Uterus (tissue), 3 donors: ENCODE measurements at regions not wholly inside any gene's neighbourhood (a gene's known extent, or its start where the extent isn't known, plus 50 kb on each side); places are given as distances from the start of the nearest gene placed in this dataset.
"Not testable (repeated sequence)": the region's sequence is repeated elsewhere in the genome, so short reads cannot be mapped to it uniquely, and the experiment has no call there.

Source experiments
- DNase-seq, 2 donors: peaks; one replicate each; pipeline ENCODE4 v3.0.0-alpha.2; 2019 to 2020
- H3K27ac ChIP-seq, 2 donors: fragments of 200-600 bp; sonication (generic); 1 replicate in 1 of 2; 2 replicates in 1 of 2; pipeline ENCODE4 v1.5.1; 2016 to 2018
- H3K27me3 ChIP-seq, 2 donors: fragments of 200-600 bp; sonication (generic); one replicate each; pipeline ENCODE4 v1.5.1; 2018 to 2019; ENCODE audit warnings: control low read depth in 1 of 2
- H3K36me3 ChIP-seq, 2 donors: fragments of 200-600 bp; sonication (generic); one replicate each; pipeline ENCODE4 v1.5.1; 2019; ENCODE audit warnings: control low read depth in 1 of 2
- H3K4me1 ChIP-seq, 2 donors: fragments of 200-600 bp; sonication (generic); one replicate each; pipeline ENCODE4 v1.5.1; 2018 to 2019; ENCODE audit warnings: control low read depth in 1 of 2
- H3K4me3 ChIP-seq, 2 donors: fragments of 200-600 bp; sonication (generic); 1 replicate in 1 of 2; 2 replicates in 1 of 2; pipeline ENCODE4 v1.5.1; 2018 to 2019; ENCODE audit warnings: mild to moderate bottlenecking in 1 of 2
- H3K9me3 ChIP-seq, 2 donors: fragments of 200-600 bp; sonication (generic); one replicate each; pipeline ENCODE4 v1.5.1; 2019; ENCODE audit warnings: control low read depth in 1 of 2
- POLR2A ChIP-seq, 2 donors: fragments of 450-650 bp; IDR thresholded peaks; one replicate each; pipeline ENCODE4 v1.6.1; 2016; ENCODE audit warnings: antibody characterized with exemption in 2 of 2, mild to moderate bottlenecking in 1 of 2, moderate library complexity in 1 of 2
- intact Hi-C: fragments of 100-400 bp; cut with DNase I; formaldehyde crosslinking; loops from one replicate; pipeline ENCODE4 v1.15.1; 2023; ENCODE audit warnings: low total_unique reads
- TF ChIP-seq, protein P1 (sequence below), 4 experiments: fragments of 200-600 bp in 2 of 4; fragments of 450-650 bp in 2 of 4; sonication (generic) in 2 of 4; IDR thresholded peaks; one replicate each; pipeline ENCODE4 v1.5.1; 2016 to 2019; ENCODE audit warnings: antibody characterized with exemption in 4 of 4, mild to moderate bottlenecking in 2 of 4, moderate library complexity in 1 of 4
- donor health status: DM: yes; HTN: yes; CAD: no.

DNA sequence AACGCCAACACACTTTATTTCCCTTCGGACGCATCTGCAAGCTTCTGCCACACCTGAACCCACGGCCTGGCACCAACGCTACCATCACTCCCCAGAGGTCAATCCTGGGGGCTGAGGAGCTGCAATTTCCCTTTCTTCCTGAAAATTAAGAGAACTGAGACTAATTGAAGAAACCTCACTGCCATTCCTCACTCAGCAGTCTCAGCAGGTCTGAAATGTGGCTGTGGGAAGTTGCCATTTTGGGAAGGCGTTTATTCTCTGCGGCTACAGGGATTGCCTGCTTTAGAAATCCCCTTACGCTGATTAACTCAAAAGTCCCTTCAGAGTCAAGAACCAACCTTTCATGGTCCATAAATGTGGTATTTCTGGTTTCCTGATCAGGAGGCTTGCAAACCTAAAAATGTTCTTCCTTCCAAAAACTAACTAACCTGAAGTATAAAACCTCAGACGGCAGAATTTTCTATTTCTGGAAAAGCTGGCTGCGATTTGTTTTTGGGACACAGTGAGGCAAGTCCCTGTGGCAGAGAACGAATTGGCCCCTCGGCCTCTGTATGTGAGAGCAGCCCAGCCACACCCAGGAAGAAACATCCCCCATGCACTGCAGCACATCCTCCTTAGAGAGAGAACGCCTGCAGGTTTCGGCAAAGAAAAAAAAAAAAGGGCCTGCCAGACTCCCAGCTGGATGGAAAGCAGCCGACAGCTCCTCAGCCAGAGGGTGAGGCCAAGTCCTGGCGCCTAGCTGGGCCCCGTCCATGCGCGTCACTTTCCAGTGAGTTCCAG lies 5404.8 kb upstream of the TPTE start:
- DNase-seq, intact Hi-C loops, H3K36me3 ChIP-seq, H3K4me3 ChIP-seq, H3K4me1 ChIP-seq, H3K27me3 ChIP-seq, H3K27ac ChIP-seq, H3K9me3 ChIP-seq: not testable (repeated sequence)

DNA sequence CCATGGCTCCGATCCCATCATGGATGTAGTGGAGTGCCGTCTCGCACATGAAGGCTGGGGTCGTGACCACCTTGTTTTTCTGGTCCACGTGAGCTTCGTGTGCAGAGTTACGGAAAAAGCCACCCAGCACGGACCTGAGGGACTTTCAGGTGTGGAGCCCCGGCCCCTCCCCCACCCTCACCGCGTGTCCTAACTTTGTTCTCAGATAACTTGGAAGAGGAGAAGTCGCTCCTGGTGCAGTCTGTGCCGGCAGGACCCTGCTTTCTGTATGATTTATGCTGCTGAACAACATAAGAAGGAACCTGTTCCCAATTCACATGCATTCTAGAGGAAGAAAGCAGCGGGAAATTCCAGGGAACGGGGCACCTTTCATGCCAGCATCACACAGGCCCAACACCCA lies 5404.2 kb upstream of the TPTE start:
- H3K4me1 ChIP-seq, H3K4me3 ChIP-seq, H3K27me3 ChIP-seq, H3K27ac ChIP-seq, intact Hi-C loops, H3K36me3 ChIP-seq, H3K9me3 ChIP-seq: not testable (repeated sequence)
- peak in 1 of 2 donors; percentile 11 for DNase-seq

DNA sequence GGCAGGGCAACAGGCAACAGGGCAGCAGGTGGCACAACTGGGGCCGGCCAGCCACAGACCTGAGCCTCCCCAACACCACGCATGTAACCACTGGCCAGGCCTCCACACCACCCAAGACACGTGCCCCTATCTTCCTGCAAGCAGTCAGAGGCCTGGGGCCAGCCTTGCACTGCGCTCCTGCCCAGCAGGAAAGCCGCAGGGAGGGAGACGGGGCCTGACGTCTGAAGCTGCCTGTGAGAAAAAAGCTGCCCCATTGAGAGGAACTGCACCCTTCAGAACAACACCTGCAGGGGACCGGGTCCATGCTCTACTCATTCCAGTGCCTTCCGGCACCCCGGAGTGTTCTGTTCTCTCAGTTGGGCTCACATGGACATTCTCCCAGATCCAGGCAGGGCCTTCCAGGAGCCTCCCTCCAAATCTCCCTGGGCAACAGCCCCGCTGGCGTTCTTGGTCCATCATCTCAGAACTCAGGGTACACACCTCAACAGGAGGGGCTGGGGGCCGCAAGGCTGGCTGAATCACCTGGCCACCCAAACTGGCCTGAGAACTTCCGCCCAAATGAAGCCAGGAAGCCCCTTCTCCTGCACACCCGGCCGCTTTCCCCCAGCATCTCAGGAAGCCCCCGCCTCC lies 5403.6 kb upstream of the TPTE start:
- peak in 1 of 2 donors; percentile 8 for DNase-seq
- H3K4me1 ChIP-seq, H3K27ac ChIP-seq: not testable (repeated sequence)

DNA sequence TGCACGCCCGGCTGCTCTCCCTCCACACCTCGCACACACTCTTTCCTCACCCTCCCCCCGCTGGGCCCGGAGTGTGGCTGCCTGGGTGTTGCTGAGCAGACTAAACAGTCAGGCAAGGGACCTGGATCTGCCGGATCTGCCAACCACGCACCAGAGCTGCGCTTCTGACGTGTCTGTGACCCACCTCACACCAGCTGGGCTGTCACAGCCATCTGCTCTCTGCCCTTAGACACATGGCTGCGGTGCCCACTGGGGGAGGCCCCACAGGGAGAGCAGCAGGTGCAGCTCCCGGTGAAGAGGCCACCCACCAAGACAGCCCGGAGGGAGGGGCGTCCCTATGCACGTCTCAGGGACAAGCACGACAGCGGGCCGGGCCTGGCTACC lies 5403.1 kb upstream of the TPTE start:
- H3K27me3 ChIP-seq, H3K4me3 ChIP-seq, H3K27ac ChIP-seq, intact Hi-C loops, H3K4me1 ChIP-seq, H3K9me3 ChIP-seq, H3K36me3 ChIP-seq: not testable (repeated sequence)
- DNase-seq = peak in 1 of 2 donors; percentile 6

More for the DNA sequence above, 5403.6 kb upstream of the TPTE start:
- intact Hi-C loops, H3K27me3 ChIP-seq, H3K36me3 ChIP-seq, H3K4me3 ChIP-seq, H3K9me3 ChIP-seq: not testable (repeated sequence)

DNA sequence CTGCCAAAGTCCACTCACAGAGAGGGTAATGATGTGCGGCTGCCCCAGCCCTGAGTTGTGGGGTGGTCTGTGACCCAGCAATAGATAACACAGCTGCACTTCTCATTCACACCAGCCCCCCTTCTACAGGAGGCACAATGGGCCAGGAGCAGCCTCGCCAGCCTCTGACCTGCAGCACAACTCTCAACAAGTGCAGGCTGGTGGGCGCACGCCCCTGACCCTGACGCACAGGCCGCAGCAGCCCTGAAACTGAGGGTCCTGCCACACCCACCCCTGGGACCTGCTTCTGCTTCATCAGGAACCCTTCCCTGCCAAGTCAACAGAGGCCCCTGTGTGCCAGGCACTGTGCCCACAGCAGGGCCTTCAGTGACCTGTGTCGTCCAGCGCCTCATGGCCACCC lies 5402.2 kb upstream of the TPTE start:
- H3K4me3 ChIP-seq, intact Hi-C loops, H3K27me3 ChIP-seq, H3K27ac ChIP-seq, H3K36me3 ChIP-seq, H3K4me1 ChIP-seq, H3K9me3 ChIP-seq: not testable (repeated sequence)
- DNase-seq = peak in 1 of 2 donors; percentile 13

DNA sequence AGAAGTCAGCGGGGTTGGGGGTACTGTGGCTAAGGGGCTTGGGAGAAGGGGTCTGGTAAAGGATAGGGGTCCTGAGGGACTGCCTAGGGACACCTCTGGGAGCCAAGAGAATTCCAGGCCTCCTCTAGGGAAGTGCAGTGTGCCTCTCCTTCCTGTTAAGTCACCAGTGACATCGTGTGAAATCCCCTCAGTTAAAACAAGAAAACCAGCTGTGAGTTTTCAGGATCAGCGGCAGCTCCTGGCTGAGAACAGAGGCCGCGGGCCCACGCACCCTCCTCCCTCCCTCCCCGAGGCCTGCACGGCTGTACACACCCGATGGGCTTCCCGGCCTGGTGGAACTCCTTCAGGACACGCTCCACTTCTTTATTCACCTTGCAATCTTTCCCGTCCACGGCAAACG lies 5400.0 kb upstream of the TPTE start:
- H3K36me3 ChIP-seq, H3K4me1 ChIP-seq, intact Hi-C loops, H3K4me3 ChIP-seq, H3K27me3 ChIP-seq, H3K9me3 ChIP-seq: not testable (repeated sequence)
- peak; percentile 55 to 58 for DNase-seq
- H3K27ac ChIP-seq = peak overlapping the region; percentile 41 to 62

DNA sequence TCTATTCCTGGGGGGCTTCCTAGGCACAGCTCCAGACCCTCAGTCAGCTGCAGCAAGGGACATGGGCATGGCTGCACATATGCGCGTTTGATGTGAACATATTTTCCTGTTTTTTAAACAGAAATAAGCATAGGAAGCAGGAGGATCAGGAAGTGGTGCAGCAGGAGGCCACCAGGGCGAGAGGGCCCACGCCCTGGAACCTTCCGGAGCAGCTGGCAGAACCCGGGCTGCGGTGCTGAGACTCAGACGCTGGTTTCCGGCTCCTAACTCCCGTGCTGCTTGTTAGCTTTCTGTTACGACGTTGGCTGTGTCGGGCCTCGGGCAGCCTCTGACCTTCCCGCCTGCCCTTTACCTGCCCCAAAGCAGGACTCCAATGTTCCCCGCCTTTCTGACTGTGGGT lies 5399.5 kb upstream of the TPTE start:
- H3K36me3 ChIP-seq, H3K9me3 ChIP-seq, H3K27me3 ChIP-seq, H3K4me1 ChIP-seq, intact Hi-C loops, H3K4me3 ChIP-seq, DNase-seq, H3K27ac ChIP-seq: not testable (repeated sequence)

DNA sequence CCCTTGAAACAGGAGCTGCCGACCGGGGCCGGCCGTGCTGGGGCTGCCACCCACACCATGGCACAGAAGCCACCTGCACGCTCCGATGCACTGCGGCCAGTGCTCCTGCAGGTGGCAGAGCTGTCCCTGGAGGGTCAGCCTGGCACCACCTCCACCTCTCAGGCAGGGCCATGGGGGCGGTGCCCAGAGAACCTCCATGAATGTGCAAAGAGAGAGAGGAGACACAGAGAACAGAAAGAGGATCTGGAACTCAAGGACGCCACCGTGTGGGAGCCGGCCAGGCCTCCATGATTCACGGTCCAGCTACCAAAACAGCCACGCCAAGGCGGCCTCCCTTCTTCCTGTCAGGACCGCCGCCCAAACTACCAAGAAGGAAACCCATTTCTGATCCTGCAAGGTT lies 5397.7 kb upstream of the TPTE start:
- H3K36me3 ChIP-seq, H3K27me3 ChIP-seq, intact Hi-C loops, H3K4me1 ChIP-seq, H3K9me3 ChIP-seq, H3K27ac ChIP-seq, H3K4me3 ChIP-seq: not testable (repeated sequence)
- TF ChIP-seq, protein P1, sequence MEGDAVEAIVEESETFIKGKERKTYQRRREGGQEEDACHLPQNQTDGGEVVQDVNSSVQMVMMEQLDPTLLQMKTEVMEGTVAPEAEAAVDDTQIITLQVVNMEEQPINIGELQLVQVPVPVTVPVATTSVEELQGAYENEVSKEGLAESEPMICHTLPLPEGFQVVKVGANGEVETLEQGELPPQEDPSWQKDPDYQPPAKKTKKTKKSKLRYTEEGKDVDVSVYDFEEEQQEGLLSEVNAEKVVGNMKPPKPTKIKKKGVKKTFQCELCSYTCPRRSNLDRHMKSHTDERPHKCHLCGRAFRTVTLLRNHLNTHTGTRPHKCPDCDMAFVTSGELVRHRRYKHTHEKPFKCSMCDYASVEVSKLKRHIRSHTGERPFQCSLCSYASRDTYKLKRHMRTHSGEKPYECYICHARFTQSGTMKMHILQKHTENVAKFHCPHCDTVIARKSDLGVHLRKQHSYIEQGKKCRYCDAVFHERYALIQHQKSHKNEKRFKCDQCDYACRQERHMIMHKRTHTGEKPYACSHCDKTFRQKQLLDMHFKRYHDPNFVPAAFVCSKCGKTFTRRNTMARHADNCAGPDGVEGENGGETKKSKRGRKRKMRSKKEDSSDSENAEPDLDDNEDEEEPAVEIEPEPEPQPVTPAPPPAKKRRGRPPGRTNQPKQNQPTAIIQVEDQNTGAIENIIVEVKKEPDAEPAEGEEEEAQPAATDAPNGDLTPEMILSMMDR (IDR thresholded peaks at IDR 0.05) = peak in 2 of 4 experiments; percentile 28 to 35
- peak; percentile 77 to 84 for DNase-seq

DNA sequence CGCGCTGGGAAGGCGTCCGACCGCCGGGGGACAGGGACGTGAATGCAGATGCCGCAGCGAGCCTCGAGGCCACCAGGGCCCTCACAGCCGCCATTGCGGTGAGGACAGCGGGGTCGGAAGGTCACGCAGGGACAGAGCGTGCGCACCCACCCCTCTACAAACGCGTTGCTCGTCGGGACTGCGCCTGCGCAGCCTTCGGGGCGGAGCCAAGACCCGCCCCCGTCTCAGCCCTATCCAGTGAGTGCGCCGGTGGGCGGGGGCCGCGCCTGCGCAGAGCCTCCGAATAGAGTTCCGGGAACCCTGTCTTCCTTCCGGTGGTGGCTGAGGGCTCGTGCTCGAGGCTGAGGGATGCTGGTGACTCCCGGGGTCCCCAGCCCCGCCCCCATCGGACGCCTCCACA lies 5393.1 kb upstream of the TPTE start:
- DNase-seq = peak; percentile 96 to 98
- H3K27me3 ChIP-seq, H3K9me3 ChIP-seq, H3K36me3 ChIP-seq, H3K4me1 ChIP-seq, intact Hi-C loops: not testable (repeated sequence)
- Histone ChIP-seq H3K4me3 (peak overlapping the region; percentile 27 to 49), H3K27ac (peak overlapping the region; percentile 42 to 73)
- TF ChIP-seq POLR2A (IDR thresholded peaks at IDR 0.05) = peak in 1 of 2 donors; percentile 44

DNA sequence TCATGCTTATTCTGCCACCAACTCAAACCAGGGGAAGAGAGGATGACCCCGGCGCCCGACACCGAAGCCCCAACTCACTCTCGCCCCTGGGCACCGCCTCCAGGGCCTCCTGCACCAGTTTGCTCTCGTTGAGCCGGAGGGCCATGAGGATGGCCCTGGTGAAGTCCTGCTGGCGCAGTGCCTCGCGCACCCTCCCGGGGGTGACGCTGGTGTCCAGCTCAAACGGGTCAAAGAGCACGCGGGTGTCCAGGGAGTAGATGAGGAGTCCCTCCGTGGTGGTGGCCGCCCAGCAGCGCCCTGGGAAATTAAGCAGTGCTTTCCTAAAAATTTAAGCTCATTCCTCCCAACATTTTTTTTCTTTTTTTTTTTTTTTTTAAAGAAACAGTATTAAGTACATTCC lies 5387.6 kb upstream of the TPTE start:
- H3K36me3 ChIP-seq, H3K4me1 ChIP-seq, H3K27ac ChIP-seq, H3K4me3 ChIP-seq, intact Hi-C loops, DNase-seq, H3K27me3 ChIP-seq, H3K9me3 ChIP-seq: not testable (repeated sequence)

DNA sequence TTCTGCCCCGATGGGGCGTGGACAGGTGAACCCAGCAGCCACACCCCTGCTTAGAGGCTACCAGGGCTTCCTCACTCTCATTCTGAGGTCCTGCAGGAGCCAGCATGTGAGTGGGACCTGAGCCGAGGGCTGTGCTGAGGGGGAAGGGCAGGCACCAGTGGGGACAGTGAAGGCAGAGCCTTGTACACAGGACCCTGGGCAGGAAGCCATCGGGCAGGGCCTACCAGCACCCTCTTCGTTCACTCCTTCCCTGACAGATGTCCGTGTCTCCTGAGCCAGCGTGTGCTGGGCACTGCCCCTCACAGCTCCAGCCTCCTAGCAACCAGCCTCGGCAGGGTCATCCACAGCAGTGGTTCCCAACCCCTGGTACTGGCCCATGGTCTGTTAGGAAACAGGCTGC lies 5385.0 kb upstream of the TPTE start:
- H3K9me3 ChIP-seq, H3K27ac ChIP-seq, H3K4me1 ChIP-seq, intact Hi-C loops, H3K27me3 ChIP-seq, DNase-seq, H3K4me3 ChIP-seq, H3K36me3 ChIP-seq: not testable (repeated sequence)

DNA sequence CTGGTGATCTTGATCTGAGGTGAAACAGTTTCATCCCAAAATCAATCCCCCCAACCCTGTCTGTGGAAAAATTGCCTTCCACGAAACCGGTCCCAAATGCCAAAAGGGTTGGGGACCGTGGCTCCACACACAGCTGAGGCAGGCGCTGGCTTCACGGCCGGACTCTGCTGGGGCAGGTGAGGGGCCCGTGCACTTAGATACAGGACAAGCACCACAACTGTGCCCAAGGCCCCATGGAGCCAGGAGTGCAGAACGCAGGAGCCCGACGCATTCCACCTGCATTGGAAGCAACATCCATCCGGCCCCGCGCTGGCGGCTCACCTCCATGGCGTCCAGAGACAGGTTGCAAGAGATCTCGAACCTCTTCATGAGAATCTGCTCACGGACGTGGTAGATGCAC lies 5384.4 kb upstream of the TPTE start:
- H3K9me3 ChIP-seq, H3K4me3 ChIP-seq, H3K36me3 ChIP-seq, intact Hi-C loops, H3K27me3 ChIP-seq, H3K4me1 ChIP-seq, DNase-seq, H3K27ac ChIP-seq: not testable (repeated sequence)

DNA sequence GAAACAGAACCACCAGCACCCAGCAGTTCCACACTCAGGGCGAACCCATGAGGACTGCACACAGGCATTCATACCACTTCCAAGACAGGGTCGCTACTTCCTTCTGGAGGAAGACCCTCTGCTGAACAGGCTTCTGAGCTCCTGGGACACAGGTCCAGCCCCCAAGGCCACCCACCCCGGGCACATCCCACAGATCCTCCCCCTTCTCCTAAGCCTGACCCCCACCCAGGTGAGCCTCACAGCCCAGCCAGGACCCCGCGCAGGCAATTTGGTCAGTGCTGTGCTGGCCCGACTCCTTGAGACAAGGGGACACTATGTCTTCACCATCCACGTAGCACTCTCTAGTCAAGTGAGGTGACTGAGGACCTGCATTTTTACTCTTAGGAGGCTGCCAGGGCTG lies 5382.7 kb upstream of the TPTE start:
- H3K36me3 ChIP-seq, H3K27me3 ChIP-seq, H3K4me1 ChIP-seq, H3K27ac ChIP-seq, H3K9me3 ChIP-seq, DNase-seq, intact Hi-C loops, H3K4me3 ChIP-seq: not testable (repeated sequence)
